ENCODE measurements at regions not wholly inside any gene's neighbourhood (a gene's known extent, or its start where the extent isn't known, plus 50 kb on each side); places are given as distances from the start of the nearest gene placed in this dataset.

- TF ChIP-seq CTCF (IDR thresholded peaks at IDR 0.05; ENCODE audit: borderline replicate concordance, extremely low read depth, low read length, poor library complexity, severe bottlenecking) (no peak), EZH2 (IDR thresholded peaks at IDR 0.05; ENCODE audit: borderline replicate concordance, low read depth, low read length, severe bottlenecking) (no peak)
Measured at GRCh38 chr3:118479376-118479775, 555.3 kb downstream of the IGSF11 start.
